ENCODE measurements at regions not wholly inside any gene's neighbourhood (a gene's known extent, or its start where the extent isn't known, plus 50 kb on each side); places are given as distances from the start of the nearest gene placed in this dataset.
"Not testable (repeated sequence)": the region's sequence is repeated elsewhere in the genome, so short reads cannot be mapped to it uniquely, and the experiment has no call there.

- no peak for DNase-seq
Observed at GRCh38 chr16:48003206-48003907, 152.4 kb downstream of the ABCC12 start.

GRCh38 chr16:48001324-48001895, 154.4 kb downstream of the ABCC12 start:
- DNase-seq, result no peak

- no peak for DNase-seq
Observed at GRCh38 chr16:48000622-48001021, 155.2 kb downstream of the ABCC12 start.

- DNase-seq, result no peak
Observed at GRCh38 chr16:47999595-47999994, 156.2 kb downstream of the ABCC12 start.

- no peak for DNase-seq
Observed at GRCh38 chr16:47995354-47995753, 160.4 kb downstream of the ABCC12 start.

- peak; percentile 10 for DNase-seq
Observed at GRCh38 chr16:47991491-47991890, 164.3 kb downstream of the ABCC12 start.

GRCh38 chr16:47990676-47991075, 165.1 kb downstream of the ABCC12 start:
- DNase-seq, result no peak

- DNase-seq, result no peak
Observed at GRCh38 chr16:47987136-47987535, 168.7 kb downstream of the ABCC12 start.

- DNase-seq, result no peak
Observed at GRCh38 chr16:47986031-47986430, 169.8 kb downstream of the ABCC12 start.

GRCh38 chr16:47984669-47985068, 171.1 kb downstream of the ABCC12 start:
- DNase-seq, result no peak

- DNase-seq, result no peak
Observed at GRCh38 chr16:47983999-47984580, 171.7 kb downstream of the ABCC12 start.

GRCh38 chr16:47980212-47980611, 175.6 kb downstream of the ABCC12 start:
- DNase-seq, result no peak

GRCh38 chr16:47979616-47980182, 176.1 kb downstream of the ABCC12 start:
- DNase-seq, result no peak

GRCh38 chr16:47979164-47979520, 176.7 kb downstream of the ABCC12 start:
- no peak for DNase-seq

GRCh38 chr16:47978491-47979163, 177.2 kb downstream of the ABCC12 start:
- no peak for DNase-seq

- no peak for DNase-seq
Observed at GRCh38 chr16:47977802-47978201, 178.0 kb downstream of the ABCC12 start.

GRCh38 chr16:47976636-47977210, 179.1 kb downstream of the ABCC12 start:
- DNase-seq, result no peak

GRCh38 chr16:47974971-47975370, 180.8 kb downstream of the ABCC12 start:
- DNase-seq, result not testable (repeated sequence)

- no peak for DNase-seq
Observed at GRCh38 chr16:47973552-47973951, 182.2 kb downstream of the ABCC12 start.

- no peak for DNase-seq
Observed at GRCh38 chr16:47972246-47972985, 183.4 kb downstream of the ABCC12 start.

- DNase-seq, result no peak
Observed at GRCh38 chr16:47971225-47971624, 184.6 kb downstream of the ABCC12 start.

GRCh38 chr16:47970291-47970931, 185.4 kb downstream of the ABCC12 start:
- peak; percentile 19 for DNase-seq
